ENCODE measurements at regions not wholly inside any gene's neighbourhood (a gene's known extent, or its start where the extent isn't known, plus 50 kb on each side); places are given as distances from the start of the nearest gene placed in this dataset.

DNA sequence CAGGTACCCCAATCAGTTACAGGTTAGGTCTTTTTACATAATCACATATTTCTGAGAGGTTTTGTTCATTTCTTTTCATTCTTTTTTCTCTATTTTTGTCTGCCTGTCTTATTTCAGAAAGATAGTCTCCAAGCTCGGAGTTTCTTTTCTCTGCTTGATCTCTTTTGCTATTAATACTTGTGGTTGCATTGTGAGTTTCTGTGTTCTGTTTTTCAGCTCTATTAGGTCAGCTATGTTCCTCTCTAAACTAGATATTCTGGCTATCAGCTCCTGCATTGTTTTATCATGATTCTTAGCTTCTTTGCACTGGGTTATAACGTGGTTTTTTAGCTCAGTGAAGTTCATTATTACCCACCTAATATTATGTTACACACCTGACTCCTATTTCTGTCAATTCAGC is 914.1 kb downstream of the TRHDE start:
- H3K36me3 ChIP-seq (replicated peaks in 1 of 2; ENCODE audit: control extremely low read depth in 1 of 2, control insufficient read depth in 1 of 2, extremely low read depth in 1 of 2, insufficient read depth in 2 of 2, low read length in 1 of 2) = no peaks in the 10 kb centered on the region
- Mint-ChIP-seq H3K27me3 (no peaks in the 10 kb centered on the region), H3K9me3 (ENCODE audit: insufficient read depth) (peaks cover 16% of the 10 kb centered on the region), H3K27ac (no peak overlapping the region), H3K4me1 (no peaks in the 10 kb centered on the region), H3K4me3 (no peak overlapping the region)
- TF ChIP-seq, protein P1, sequence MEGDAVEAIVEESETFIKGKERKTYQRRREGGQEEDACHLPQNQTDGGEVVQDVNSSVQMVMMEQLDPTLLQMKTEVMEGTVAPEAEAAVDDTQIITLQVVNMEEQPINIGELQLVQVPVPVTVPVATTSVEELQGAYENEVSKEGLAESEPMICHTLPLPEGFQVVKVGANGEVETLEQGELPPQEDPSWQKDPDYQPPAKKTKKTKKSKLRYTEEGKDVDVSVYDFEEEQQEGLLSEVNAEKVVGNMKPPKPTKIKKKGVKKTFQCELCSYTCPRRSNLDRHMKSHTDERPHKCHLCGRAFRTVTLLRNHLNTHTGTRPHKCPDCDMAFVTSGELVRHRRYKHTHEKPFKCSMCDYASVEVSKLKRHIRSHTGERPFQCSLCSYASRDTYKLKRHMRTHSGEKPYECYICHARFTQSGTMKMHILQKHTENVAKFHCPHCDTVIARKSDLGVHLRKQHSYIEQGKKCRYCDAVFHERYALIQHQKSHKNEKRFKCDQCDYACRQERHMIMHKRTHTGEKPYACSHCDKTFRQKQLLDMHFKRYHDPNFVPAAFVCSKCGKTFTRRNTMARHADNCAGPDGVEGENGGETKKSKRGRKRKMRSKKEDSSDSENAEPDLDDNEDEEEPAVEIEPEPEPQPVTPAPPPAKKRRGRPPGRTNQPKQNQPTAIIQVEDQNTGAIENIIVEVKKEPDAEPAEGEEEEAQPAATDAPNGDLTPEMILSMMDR (IDR thresholded peaks at IDR 0.05) = no peak
- TF ChIP-seq EZH2 (IDR thresholded peaks at IDR 0.05; ENCODE audit: borderline replicate concordance, insufficient read depth, low read depth, low read length, poor library complexity, severe bottlenecking) = no peak
- no peak overlapping the region for H3K27ac ChIP-seq (ENCODE audit: low read length in 2 of 2)
- H3K9ac ChIP-seq (ENCODE audit: low read length) = no peak overlapping the region
- ChIA-PET CTCF (interaction anchor here (0.6 kb wide), 1 partner anchor 1400 kb away, joined by 3 read pairs; no protein-coding TSS in a partner anchor), POLR2A (no interaction called here)
- WGBS (ENCODE audit: insufficient coverage) = no CpG with 5 or more reads among the region's 2 CpGs
- H3K4me3 ChIP-seq (ENCODE audit: control extremely low read depth in 1 of 5, extremely low read depth in 1 of 5, insufficient read depth in 1 of 5, low read depth in 2 of 5, low read length in 4 of 5) = no peak overlapping the region
- H3K27me3 ChIP-seq (replicated peaks in 1 of 4; ENCODE audit: control extremely low read depth in 1 of 4, control insufficient read depth in 3 of 4, insufficient read depth in 4 of 4, low read length in 3 of 4) = no peaks in the 10 kb centered on the region
- no peaks in the 10 kb centered on the region for H3K79me2 ChIP-seq (ENCODE audit: control insufficient read depth, insufficient read depth, low read length)
- H3K9me3 ChIP-seq (ENCODE audit: control extremely low read depth in 1 of 3, control insufficient read depth in 2 of 3, insufficient read depth in 1 of 3, low read length in 2 of 3) = peaks cover 0 to 9% (median 0%) of the 10 kb centered on the region in 3 donors
- no peak overlapping the region for H2AFZ ChIP-seq (ENCODE audit: insufficient read depth, low read depth, low read length, poor library complexity, severe bottlenecking)
- ATAC-seq (ENCODE audit: low read depth) (no peak), DNase-seq (no peak)
- no peak overlapping the region for H3K4me2 ChIP-seq (replicated peaks; ENCODE audit: low read depth, low read length, poor library complexity, severe bottlenecking)
- H3K4me1 ChIP-seq (ENCODE audit: control insufficient read depth in 2 of 2, insufficient read depth in 2 of 2, low read length in 2 of 2) = no peaks in the 10 kb centered on the region
- intact Hi-C loops (cut with micrococcal nuclease) = no loop called here
- H4K20me1 ChIP-seq (ENCODE audit: control insufficient read depth, insufficient read depth, low read length, poor library complexity, severe bottlenecking) = no peaks in the 10 kb centered on the region

DNA sequence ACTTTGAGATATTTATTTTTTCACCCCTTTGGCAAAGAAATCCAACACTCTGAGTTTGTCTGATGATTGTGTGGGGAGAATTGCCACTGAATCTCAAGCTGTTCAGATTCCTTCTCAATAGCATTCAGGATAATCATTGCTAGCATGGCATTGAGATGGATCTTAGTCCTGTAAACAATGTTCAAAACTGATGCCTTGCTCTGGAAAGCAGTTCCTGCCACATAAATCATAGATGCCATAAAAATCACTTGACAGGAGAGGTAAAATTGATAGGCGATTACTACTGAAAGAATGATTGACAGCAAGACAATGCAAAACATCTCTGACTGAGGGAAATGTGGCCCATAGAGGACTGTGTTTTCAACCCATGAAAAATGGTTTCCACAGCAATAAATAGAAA is 915.6 kb downstream of the TRHDE start:
- Histone ChIP-seq H3K4me3 (ENCODE audit: control extremely low read depth in 1 of 5, extremely low read depth in 1 of 5, insufficient read depth in 1 of 5, low read depth in 2 of 5, low read length in 4 of 5) (no peak overlapping the region), H3K27me3 (replicated peaks in 1 of 4; ENCODE audit: control extremely low read depth in 1 of 4, control insufficient read depth in 3 of 4, insufficient read depth in 4 of 4, low read length in 3 of 4) (no peaks in the 10 kb centered on the region), H3K27ac (ENCODE audit: low read length in 2 of 2) (no peak overlapping the region), H3K9ac (ENCODE audit: low read length) (no peak overlapping the region), H3K36me3 (replicated peaks in 1 of 2; ENCODE audit: control extremely low read depth in 1 of 2, control insufficient read depth in 1 of 2, extremely low read depth in 1 of 2, insufficient read depth in 2 of 2, low read length in 1 of 2) (no peaks in the 10 kb centered on the region), H4K20me1 (ENCODE audit: control insufficient read depth, insufficient read depth, low read length, poor library complexity, severe bottlenecking) (no peaks in the 10 kb centered on the region), H3K9me3 (ENCODE audit: control extremely low read depth in 1 of 3, control insufficient read depth in 2 of 3, insufficient read depth in 1 of 3, low read length in 2 of 3) (peaks cover 0 to 9% (median 0%) of the 10 kb centered on the region in 3 donors), H3K4me2 (replicated peaks; ENCODE audit: low read depth, low read length, poor library complexity, severe bottlenecking) (no peak overlapping the region), H3K4me1 (ENCODE audit: control insufficient read depth in 2 of 2, insufficient read depth in 2 of 2, low read length in 2 of 2) (no peaks in the 10 kb centered on the region), H2AFZ (ENCODE audit: insufficient read depth, low read depth, low read length, poor library complexity, severe bottlenecking) (no peak overlapping the region), H3K79me2 (ENCODE audit: control insufficient read depth, insufficient read depth, low read length) (no peaks in the 10 kb centered on the region)
- no CpG with 5 or more reads among the region's 1 CpG for WGBS (ENCODE audit: insufficient coverage)
- Mint-ChIP-seq H3K9me3 (ENCODE audit: insufficient read depth) (peaks cover 13% of the 10 kb centered on the region), H3K27me3 (no peaks in the 10 kb centered on the region), H3K27ac (no peak overlapping the region), H3K4me1 (no peaks in the 10 kb centered on the region), H3K4me3 (no peak overlapping the region)
- no peak for DNase-seq
- intact Hi-C loops (cut with micrococcal nuclease) = no loop called here
- ChIA-PET POLR2A (no interaction called here), CTCF (no interaction called here)
- TF ChIP-seq, protein P1 (IDR thresholded peaks at IDR 0.05) = no peak
- ATAC-seq (ENCODE audit: low read depth) = no peak

Data from B cell (primary cell).